A549 (cell line): ENCODE measurements at regions not wholly inside any gene's neighbourhood (a gene's known extent, or its start where the extent isn't known, plus 50 kb on each side); places are given as distances from the start of the nearest gene placed in this dataset.

Experiments
- ATAC-seq, 2 experiments: fragments of 200-7000 bp in 1 of 2; fragments of >200 bp in 1 of 2; cut with Nextera tagmentation in 1 of 2; cut with Tn5 transposase in 1 of 2; 3 replicates each; pipeline versions ENCODE4 v1.8.0 to v1.9.1; 2018 to 2020; ENCODE audit warnings: mild to moderate bottlenecking in 1 of 2, moderate library complexity in 1 of 2
- CTCF ChIA-PET: fragments of 300-600 bp; sonication (Branson Sonifier 250); formaldehyde crosslinking; extraction: SDS; loops from one replicate; lab custom pipeline; 2021; ENCODE audit warnings: antibody characterized with exemption, inconsistent platforms; lab: Yijun Ruan, JAX
- POLR2A ChIA-PET: fragments of 350-600 bp; formaldehyde crosslinking; extraction: SDS; loops from one replicate; lab custom pipeline; 2021; ENCODE audit warnings: antibody characterized with exemption, inconsistent platforms; lab: Yijun Ruan, JAX
- DNase-seq, 2 experiments: peaks; one replicate each; pipeline versions ENCODE4 v3.0.0 to v3.0.0-alpha.2; 2011 to 2016; ENCODE audit warnings: low read depth in 1 of 2, low spot score in 1 of 2
- FAIRE-seq: peaks from 2 replicates; lab custom pipeline; 2011; peaks lifted over from hg19 to GRCh38; lab: Jason Lieb, UNC
- H3K27ac ChIP-seq, 2 experiments: fragments of >200 bp; sonication (Bioruptor Twin); formaldehyde crosslinking; 3 replicates each; pipeline ENCODE4 v1.5.1; 2016 to 2017
- H3K4me1 ChIP-seq: fragments of >200 bp; sonication (Bioruptor Twin); formaldehyde crosslinking; 3 replicates; pipeline ENCODE4 v1.6.1; 2016
- H3K4me2 ChIP-seq: fragments of >200 bp; sonication (Bioruptor Twin); formaldehyde crosslinking; 3 replicates; pipeline ENCODE4 v1.6.1; 2016
- H3K4me3 ChIP-seq: fragments of >200 bp; sonication (Bioruptor Twin); formaldehyde crosslinking; 3 replicates; pipeline ENCODE4 v1.5.1; 2016
- H3K9me3 ChIP-seq: fragments of >200 bp; sonication (Bioruptor Twin); formaldehyde crosslinking; 3 replicates; pipeline ENCODE4 v1.6.1; 2016
- ATOH8 ChIP-seq: fragments of 250-450 bp; sonication (Bioruptor Pico); IDR thresholded peaks from 2 replicates; pipeline ENCODE4 v1.5.0; 2020; ENCODE audit warnings: low read depth, mild to moderate bottlenecking, moderate library complexity
- BCL3 ChIP-seq: fragments of >200 bp; sonication (Bioruptor Twin); formaldehyde crosslinking; IDR thresholded peaks from 3 replicates; pipeline ENCODE4 v1.6.1; 2016
- BHLHE40 ChIP-seq: IDR thresholded peaks from 2 replicates; pipeline ENCODE4 v1.6.1; 2012; ENCODE audit warnings: low read depth, low read length, inconsistent platforms
- CBX2 ChIP-seq: fragments of 200-600 bp; sonication (generic); IDR thresholded peaks from 2 replicates; pipeline ENCODE4 v1.6.1; 2016; ENCODE audit warnings: low read depth, mild to moderate bottlenecking, borderline replicate concordance
- CBX8 ChIP-seq: fragments of 200-600 bp; sonication (generic); IDR thresholded peaks from 2 replicates; pipeline ENCODE4 v1.6.1; 2016
- CEBPB ChIP-seq, 2 experiments: fragments of >200 bp in 1 of 2; sonication (Bioruptor Twin) in 1 of 2; formaldehyde crosslinking in 1 of 2; IDR thresholded peaks; 2 replicates each; pipeline ENCODE4 v1.6.1; 2012 to 2016
- CTCF ChIP-seq: fragments of >200 bp; sonication (Bioruptor Twin); formaldehyde crosslinking; IDR thresholded peaks from 3 replicates; pipeline ENCODE4 v1.5.1; 2016
- ELK1 ChIP-seq: fragments of 150-350 bp; IDR thresholded peaks from 2 replicates; pipeline ENCODE4 v1.6.1; 2014; ENCODE audit warnings: low read depth, mild to moderate bottlenecking, low read length
- ESRRA ChIP-seq: fragments of 150-350 bp; IDR thresholded peaks from 2 replicates; pipeline ENCODE4 v1.6.1; 2014; ENCODE audit warnings: mild to moderate bottlenecking, low read length, borderline replicate concordance
- FOSB ChIP-seq: fragments of 250-450 bp; sonication (Bioruptor Pico); IDR thresholded peaks from 2 replicates; pipeline ENCODE4 v1.5.0; 2020; ENCODE audit warnings: mild to moderate bottlenecking, moderate library complexity
- FOSL2 ChIP-seq, 2 experiments: fragments of 450-650 bp in 1 of 2; fragments of >200 bp in 1 of 2; sonication (Bioruptor Twin) in 1 of 2; formaldehyde crosslinking; IDR thresholded peaks; 2 replicates each; pipeline versions ENCODE4 v1.5.0 to v1.6.1; 2016 to 2020; ENCODE audit warnings: mild to moderate bottlenecking in 1 of 2, moderate library complexity in 1 of 2
- GATA3 ChIP-seq: IDR thresholded peaks from 2 replicates; pipeline ENCODE4 v1.6.1; 2012; ENCODE audit warnings: borderline replicate concordance
- HOXB13 ChIP-seq: fragments of 250-450 bp; sonication (Bioruptor Pico); IDR thresholded peaks from 2 replicates; pipeline ENCODE4 v1.5.0; 2020; ENCODE audit warnings: low read depth, mild to moderate bottlenecking, moderate library complexity
- JUN ChIP-seq, 2 experiments: fragments of >200 bp; sonication (Bioruptor Twin); formaldehyde crosslinking; IDR thresholded peaks; 2 replicates in 1 of 2; 3 replicates in 1 of 2; pipeline ENCODE4 v1.6.1; 2016 to 2017
- KDM1A ChIP-seq: fragments of 200-600 bp; sonication (generic); IDR thresholded peaks from 2 replicates; pipeline ENCODE4 v1.6.1; 2016; ENCODE audit warnings: low read depth, mild to moderate bottlenecking
- MAFK ChIP-seq: fragments of 450-650 bp; IDR thresholded peaks from 2 replicates; pipeline ENCODE4 v1.6.1; 2014; ENCODE audit not compliant: partially characterized antibody
- NFE2L2 ChIP-seq: fragments of 150-350 bp; conservative IDR thresholded peaks from 2 replicates; pipeline ENCODE4 v1.6.1; 2014; ENCODE audit warnings: low read length
- NPAS2 ChIP-seq: fragments of 250-450 bp; sonication (Bioruptor Pico); IDR thresholded peaks from 2 replicates; pipeline ENCODE4 v1.8.0; 2022; ENCODE audit warnings: mild to moderate bottlenecking, moderate library complexity, borderline replicate concordance
- NR3C1 ChIP-seq: fragments of >200 bp; sonication (Bioruptor Twin); formaldehyde crosslinking; IDR thresholded peaks from 3 replicates; pipeline ENCODE4 v1.6.1; 2017
- RAD21 ChIP-seq, 2 experiments: fragments of >200 bp in 1 of 2; sonication (Bioruptor Twin) in 1 of 2; formaldehyde crosslinking in 1 of 2; IDR thresholded peaks in 1 of 2; conservative IDR thresholded peaks in 1 of 2; 2 replicates in 1 of 2; 3 replicates in 1 of 2; pipeline ENCODE4 v1.6.1; 2012 to 2018; ENCODE audit warnings: inconsistent platforms in 1 of 2
- REST ChIP-seq: fragments of 200-600 bp; sonication (generic); IDR thresholded peaks from 2 replicates; pipeline ENCODE4 v1.6.1; 2016; ENCODE audit warnings: antibody characterized with exemption, mild to moderate bottlenecking, moderate library complexity
- RNF2 ChIP-seq: fragments of 200-600 bp; sonication (generic); IDR thresholded peaks from 2 replicates; pipeline ENCODE4 v1.6.1; 2016; ENCODE audit warnings: low read depth, mild to moderate bottlenecking, antibody characterized with exemption, moderate library complexity, borderline replicate concordance
- SREBF2 ChIP-seq: fragments of 450-650 bp; IDR thresholded peaks from 2 replicates; pipeline ENCODE4 v1.6.1; 2014; ENCODE audit warnings: mild to moderate bottlenecking, moderate library complexity
- TFCP2L1 ChIP-seq: fragments of 250-450 bp; sonication (Bioruptor Pico); IDR thresholded peaks from 2 replicates; pipeline ENCODE4 v1.5.0; 2021; ENCODE audit warnings: mild to moderate bottlenecking
- ZC3H11A ChIP-seq: fragments of 450-650 bp; IDR thresholded peaks from 2 replicates; pipeline ENCODE4 v1.6.1; 2014; ENCODE audit warnings: antibody characterized with exemption, mild to moderate bottlenecking
- ZNF302 ChIP-seq: fragments of 250-450 bp; sonication (Bioruptor Pico); IDR thresholded peaks from 2 replicates; pipeline ENCODE4 v1.9.0; 2021; ENCODE audit warnings: inconsistent platforms, mild to moderate bottlenecking, moderate library complexity
- ZSCAN20 ChIP-seq: fragments of 250-450 bp; sonication (Bioruptor Pico); IDR thresholded peaks from 2 replicates; pipeline ENCODE4 v1.8.0; 2022; ENCODE audit warnings: mild to moderate bottlenecking, moderate library complexity
- WGBS: methylation state at CpG from one replicate; pipeline ENCODE4 v1.1.6; 2017; ENCODE audit errors: missing lambda C conversion rate; 5-methylcytosine and 5-hydroxymethylcytosine counted together

- H3K27ac ChIP-seq = no peak overlapping the region
- no peak overlapping the region for H3K4me3 ChIP-seq
- no peaks in the 10 kb centered on the region for H3K4me1 ChIP-seq
- ChIA-PET CTCF (no interaction called here), POLR2A (no interaction called here)
- FAIRE-seq (no peak), ATAC-seq (no peak), DNase-seq (no peak)
- WGBS = 48% methylated on average over 6 of the region's 14 CpGs
- TF ChIP-seq ELK1 = no peak
- no peak for TF ChIP-seq ATOH8 (CRISPR knock-in tag)
- TF ChIP-seq CEBPB (IDR thresholded peaks at IDR 0.05) = no peak
- TF ChIP-seq FOSB (CRISPR knock-in tag) = no peak
- TF ChIP-seq RNF2 = no peak
- no peak for TF ChIP-seq HOXB13 (CRISPR knock-in tag)
- TF ChIP-seq RAD21 (conservative IDR thresholded peaks at IDR 0.05 in 1 of 2, IDR thresholded peaks at IDR 0.05 in 1 of 2) = no peak
- no peak for TF ChIP-seq MAFK
- TF ChIP-seq KDM1A = no peak
- no peak for TF ChIP-seq CTCF
- no peak for TF ChIP-seq REST
- no peak for TF ChIP-seq NFE2L2
- TF ChIP-seq CBX8 = no peak
- no peak for TF ChIP-seq BCL3
- TF ChIP-seq FOSL2 (IDR thresholded peaks at IDR 0.05) = no peak
- TF ChIP-seq FOSL2 (CRISPR knock-in tag; IDR thresholded peaks at IDR 0.05) = no peak
- TF ChIP-seq TFCP2L1 (CRISPR knock-in tag) = no peak
- no peaks in the 10 kb centered on the region for H3K9me3 ChIP-seq
- no peak overlapping the region for H3K4me2 ChIP-seq
These were observed 73.7 kb downstream of the PTGR3 start for GRCh38 chr18:75135158-75135725.

- ATAC-seq = no peak
- POLR2A ChIA-PET = no interaction called here
- TF ChIP-seq ZSCAN20 (CRISPR knock-in tag) (no peak), ZC3H11A (no peak), ZNF302 (CRISPR knock-in tag) (no peak), BHLHE40 (no peak), GATA3 (no peak), CEBPB (IDR thresholded peaks at IDR 0.05) (no peak), CBX2 (no peak), HOXB13 (CRISPR knock-in tag) (no peak), ATOH8 (CRISPR knock-in tag) (no peak), ESRRA (no peak), JUN (IDR thresholded peaks at IDR 0.05) (no peak), NPAS2 (CRISPR knock-in tag) (no peak), NR3C1 (no peak), SREBF2 (no peak), BCL3 (no peak)
These were observed 74.3 kb downstream of the PTGR3 start for GRCh38 chr18:75134611-75134975.

More at GRCh38 chr18:75134611-75134975, 74.3 kb downstream of the PTGR3 start:
- no peaks in the 10 kb centered on the region for H3K4me1 ChIP-seq
- no peak overlapping the region for H3K27ac ChIP-seq
- CTCF ChIA-PET = no interaction called here
- FAIRE-seq = no peak
- WGBS = 53% methylated on average over 11 of the region's 11 CpGs
- H3K4me3 ChIP-seq = no peak overlapping the region
- H3K9me3 ChIP-seq = no peaks in the 10 kb centered on the region
- no peak overlapping the region for H3K4me2 ChIP-seq
- no peak for DNase-seq
